CD4-positive, CD25-positive, alpha-beta regulatory T cell (primary cell): ENCODE measurements at regions not wholly inside any gene's neighbourhood (a gene's known extent, or its start where the extent isn't known, plus 50 kb on each side); places are given as distances from the start of the nearest gene placed in this dataset.
A peak's percentile ranks its signal among the peaks of the same experiment; 100 is the strongest.

ENCODE experiments used
- ATAC-seq, 2 donors: fragments of 150-1000 bp; cut with Tn5 transposase; one replicate each; pipeline ENCODE4 v1.10.0; 2021; ENCODE audit warnings: low read depth in 2 of 2, moderate number of reproducible peaks in 2 of 2, moderate library complexity in 1 of 2
- DNase-seq, 3 donors: peaks; one replicate each; pipeline versions ENCODE4 v3.0.0 to v3.0.0-alpha.2; 2012 to 2022; ENCODE audit warnings: mixed read lengths in 1 of 3
- H3K27ac ChIP-seq: one replicate; pipeline ENCODE4 v1.7.0; 2013; ENCODE audit warnings: mild to moderate bottlenecking, low read length; ENCODE audit not compliant: insufficient read depth, poor library complexity, severe bottlenecking
- H3K27me3 ChIP-seq: one replicate; pipeline ENCODE4 v1.7.0; 2013; ENCODE audit warnings: low read length; ENCODE audit not compliant: control insufficient read depth, insufficient read depth
- H3K36me3 ChIP-seq: one replicate; pipeline ENCODE4 v1.7.0; 2013; ENCODE audit warnings: mild to moderate bottlenecking, low read length, moderate library complexity; ENCODE audit not compliant: control insufficient read depth, insufficient read depth
- H3K4me1 ChIP-seq: 2 replicates; pipeline ENCODE4 v1.7.0; 2013; ENCODE audit warnings: mild to moderate bottlenecking, low read length; ENCODE audit not compliant: insufficient read depth, control insufficient read depth, poor library complexity, severe bottlenecking
- H3K4me3 ChIP-seq: one replicate; pipeline ENCODE4 v1.7.0; 2013; ENCODE audit warnings: low read depth, mild to moderate bottlenecking, low read length, moderate library complexity
- H3K9me3 ChIP-seq, 2 experiments: 1 replicate in 1 of 2; 2 replicates in 1 of 2; pipeline ENCODE4 v1.7.0; 2013; ENCODE audit warnings: low read length in 2 of 2, mild to moderate bottlenecking in 1 of 2, moderate library complexity in 1 of 2; ENCODE audit not compliant: control insufficient read depth in 2 of 2
- H3K27ac Mint-ChIP-seq, 3 donors: one replicate each; pipeline ENCODE4 v1.8.0; 2020 to 2022; ENCODE audit warnings: mild to moderate bottlenecking in 3 of 3, mixed read lengths in 3 of 3, moderate library complexity in 2 of 3
- H3K27me3 Mint-ChIP-seq: one replicate; pipeline ENCODE4 v1.8.0; 2022; ENCODE audit warnings: mild to moderate bottlenecking, mixed read lengths
- H3K36me3 Mint-ChIP-seq: one replicate; pipeline ENCODE4 v1.8.0; 2020; ENCODE audit warnings: mixed read lengths
- H3K4me1 Mint-ChIP-seq, 4 donors: one replicate each; pipeline ENCODE4 v1.8.0; 2020 to 2022; ENCODE audit warnings: mixed read lengths in 4 of 4, mild to moderate bottlenecking in 1 of 4
- H3K4me3 Mint-ChIP-seq, 4 donors: one replicate each; pipeline ENCODE4 v1.8.0; 2020 to 2022; ENCODE audit warnings: mild to moderate bottlenecking in 4 of 4, mixed read lengths in 4 of 4, moderate library complexity in 3 of 4
- H3K9me3 Mint-ChIP-seq, 7 donors: one replicate each; pipeline ENCODE4 v1.8.0; 2020 to 2022; ENCODE audit warnings: mixed read lengths in 7 of 7, mild to moderate bottlenecking in 3 of 7, moderate library complexity in 2 of 7

- H3K27ac Mint-ChIP-seq = peak overlapping the region in 1 of 3 donors; percentile 56
- ATAC-seq (no peak), DNase-seq (peak in 1 of 3 donors; percentile 31)
- H3K4me3 Mint-ChIP-seq = peak overlapping the region in 3 of 4 donors; percentile 49 to 63 (median 61)
- Histone ChIP-seq H3K27me3 (no peaks in the 10 kb centered on the region), H3K9me3 (no peaks in the 10 kb centered on the region), H3K4me1 (peaks cover 9% of the 10 kb centered on the region), H3K36me3 (no peaks in the 10 kb centered on the region), H3K4me3 (peak overlapping the region; percentile 63), H3K27ac (no peak overlapping the region)
- H3K4me1 Mint-ChIP-seq = peaks cover 5 to 11% (median 7%) of the 10 kb centered on the region in 4 donors
- H3K9me3 Mint-ChIP-seq = no peaks in the 10 kb centered on the region
- no peaks in the 10 kb centered on the region for H3K36me3 Mint-ChIP-seq
- H3K27me3 Mint-ChIP-seq = peaks cover 5% of the 10 kb centered on the region
Observed at GRCh38 chr15:58264053-58264971, 126.1 kb downstream of the AQP9 start.

GRCh38 chr15:58267051-58267450, 128.9 kb downstream of the AQP9 start:
- no peak overlapping the region for H3K4me3 Mint-ChIP-seq

GRCh38 chr15:58268746-58269267, 130.6 kb downstream of the AQP9 start:
- Histone ChIP-seq H3K9me3 (no peaks in the 10 kb centered on the region), H3K27me3 (no peaks in the 10 kb centered on the region), H3K4me3 (no peak overlapping the region), H3K36me3 (no peaks in the 10 kb centered on the region), H3K4me1 (peaks cover 4% of the 10 kb centered on the region), H3K27ac (no peak overlapping the region)
- H3K4me3 Mint-ChIP-seq = no peak overlapping the region
- peaks cover 3 to 12% (median 7%) of the 10 kb centered on the region in 4 donors for H3K4me1 Mint-ChIP-seq
- peaks cover 0 to 5% (median 0%) of the 10 kb centered on the region in 7 donors for H3K9me3 Mint-ChIP-seq
- ATAC-seq (no peak), DNase-seq (no peak)
- H3K36me3 Mint-ChIP-seq = no peaks in the 10 kb centered on the region
- H3K27ac Mint-ChIP-seq = no peak overlapping the region
- H3K27me3 Mint-ChIP-seq = peaks cover 5% of the 10 kb centered on the region

More at GRCh38 chr15:58267051-58267450, 128.9 kb downstream of the AQP9 start:
- peaks cover 9% of the 10 kb centered on the region for H3K4me1 ChIP-seq
- H3K27ac ChIP-seq = no peak overlapping the region
- H3K36me3 ChIP-seq = no peaks in the 10 kb centered on the region
- H3K9me3 ChIP-seq = no peaks in the 10 kb centered on the region
- no peaks in the 10 kb centered on the region for H3K27me3 ChIP-seq
- Mint-ChIP-seq H3K9me3 (peaks cover 0 to 5% (median 0%) of the 10 kb centered on the region in 7 donors), H3K27ac (no peak overlapping the region), H3K4me1 (peaks cover 5 to 17% (median 11%) of the 10 kb centered on the region in 4 donors), H3K27me3 (peaks cover 5% of the 10 kb centered on the region), H3K36me3 (no peaks in the 10 kb centered on the region)
- DNase-seq (no peak), ATAC-seq (no peak)
- no peak overlapping the region for H3K4me3 ChIP-seq

- peaks cover 5% of the 10 kb centered on the region for H3K27me3 Mint-ChIP-seq
- H3K27ac Mint-ChIP-seq = peak overlapping the region in 1 of 3 donors; percentile 50
- no peaks in the 10 kb centered on the region for H3K36me3 Mint-ChIP-seq
- H3K27me3 ChIP-seq = no peaks in the 10 kb centered on the region
- no peak overlapping the region for H3K27ac ChIP-seq
- DNase-seq (peak in 2 of 3 donors; percentile 37 to 72), ATAC-seq (peak; percentile 58 to 71)
- H3K4me1 ChIP-seq = no peaks in the 10 kb centered on the region
- no peaks in the 10 kb centered on the region for H3K36me3 ChIP-seq
- no peak overlapping the region for H3K4me3 ChIP-seq
- no peaks in the 10 kb centered on the region for H3K9me3 ChIP-seq
- H3K4me1 Mint-ChIP-seq = peaks cover 0 to 9% (median 3%) of the 10 kb centered on the region in 4 donors
- H3K4me3 Mint-ChIP-seq = no peak overlapping the region
- H3K9me3 Mint-ChIP-seq = peaks cover 0 to 5% (median 0%) of the 10 kb centered on the region in 7 donors
Observed at GRCh38 chr15:58269455-58270414, 131.6 kb downstream of the AQP9 start.

- H3K27me3 Mint-ChIP-seq = no peaks in the 10 kb centered on the region
Observed at GRCh38 chr15:58271410-58271809, 133.2 kb downstream of the AQP9 start.

GRCh38 chr15:58273104-58273503, 134.9 kb downstream of the AQP9 start:
- Histone ChIP-seq H3K27me3 (no peaks in the 10 kb centered on the region), H3K4me1 (no peaks in the 10 kb centered on the region), H3K4me3 (no peak overlapping the region), H3K9me3 (no peaks in the 10 kb centered on the region), H3K36me3 (no peaks in the 10 kb centered on the region), H3K27ac (no peak overlapping the region)
- Mint-ChIP-seq H3K4me3 (no peak overlapping the region), H3K27ac (no peak overlapping the region), H3K36me3 (no peaks in the 10 kb centered on the region), H3K27me3 (peaks cover 9% of the 10 kb centered on the region), H3K9me3 (peaks cover 0 to 6% (median 0%) of the 10 kb centered on the region in 7 donors), H3K4me1 (peaks cover 0 to 9% (median 3%) of the 10 kb centered on the region in 4 donors)
- ATAC-seq (no peak), DNase-seq (no peak)

More at GRCh38 chr15:58271410-58271809, 133.2 kb downstream of the AQP9 start:
- Mint-ChIP-seq H3K36me3 (no peaks in the 10 kb centered on the region), H3K9me3 (peaks cover 0 to 5% (median 0%) of the 10 kb centered on the region in 7 donors), H3K4me1 (peaks cover 0 to 9% (median 3%) of the 10 kb centered on the region in 4 donors), H3K4me3 (no peak overlapping the region), H3K27ac (no peak overlapping the region)
- DNase-seq = no peak
- Histone ChIP-seq H3K4me1 (no peaks in the 10 kb centered on the region), H3K36me3 (no peaks in the 10 kb centered on the region), H3K9me3 (no peaks in the 10 kb centered on the region), H3K27ac (no peak overlapping the region), H3K4me3 (no peak overlapping the region), H3K27me3 (no peaks in the 10 kb centered on the region)
- no peak for ATAC-seq

- Histone ChIP-seq H3K4me3 (no peak overlapping the region), H3K9me3 (no peaks in the 10 kb centered on the region), H3K27ac (no peak overlapping the region), H3K4me1 (no peaks in the 10 kb centered on the region), H3K27me3 (no peaks in the 10 kb centered on the region), H3K36me3 (no peaks in the 10 kb centered on the region)
- Mint-ChIP-seq H3K4me3 (no peak overlapping the region), H3K27ac (no peak overlapping the region), H3K4me1 (peaks cover 0 to 4% (median 1%) of the 10 kb centered on the region in 4 donors), H3K36me3 (no peaks in the 10 kb centered on the region), H3K27me3 (peaks cover 23% of the 10 kb centered on the region), H3K9me3 (peaks cover 0 to 6% (median 0%) of the 10 kb centered on the region in 7 donors)
- DNase-seq (no peak), ATAC-seq (no peak)
Observed at GRCh38 chr15:58274885-58275284, 136.7 kb downstream of the AQP9 start.
